ENCODE measurements at regions not wholly inside any gene's neighbourhood (a gene's known extent, or its start where the extent isn't known, plus 50 kb on each side); places are given as distances from the start of the nearest gene placed in this dataset.

DNA sequence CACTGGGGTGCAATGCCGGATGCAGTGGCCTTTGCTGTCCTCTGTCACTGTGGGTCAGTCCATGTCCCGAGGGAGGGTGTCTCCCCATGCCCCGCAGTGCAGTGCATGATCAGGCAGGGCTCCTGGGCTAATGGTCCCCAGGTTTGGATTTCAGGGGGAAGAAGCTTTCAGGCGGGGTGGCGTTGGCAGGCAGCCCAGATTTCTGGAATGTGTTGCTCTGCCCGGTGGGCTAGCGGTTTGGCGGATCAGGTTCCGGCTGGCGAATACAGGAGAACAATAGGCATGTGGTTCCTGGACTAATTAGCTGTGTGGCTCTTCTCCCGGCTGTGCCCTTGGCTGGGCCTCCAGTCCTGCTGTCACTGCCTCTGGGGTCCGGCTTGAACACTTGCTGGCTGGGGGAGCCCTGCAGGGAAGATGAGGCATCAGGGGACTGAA, 141.3 kb downstream of the FGF9 start:
- TF ChIP-seq POLR2A (IDR thresholded peaks at IDR 0.05) = no peak
- TF ChIP-seq POLR2AphosphoS5 (IDR thresholded peaks at IDR 0.05) = no peak
